Ishikawa (cell line): ENCODE measurements at regions not wholly inside any gene's neighbourhood (a gene's known extent, or its start where the extent isn't known, plus 50 kb on each side); places are given as distances from the start of the nearest gene placed in this dataset.

Source experiments
- CEBPB ChIP-seq: IDR thresholded peaks from 2 replicates; pipeline ENCODE4 v1.6.1; 2012
- CREB1 ChIP-seq: IDR thresholded peaks from 2 replicates; pipeline ENCODE4 v1.6.1; 2012; ENCODE audit warnings: low read depth
- EGR1 ChIP-seq: IDR thresholded peaks from 2 replicates; pipeline ENCODE4 v1.6.1; 2012
- EP300 ChIP-seq: IDR thresholded peaks from 2 replicates; pipeline ENCODE4 v1.6.1; 2012; ENCODE audit warnings: borderline replicate concordance
- FOXM1 ChIP-seq: IDR thresholded peaks from 2 replicates; pipeline ENCODE4 v1.6.1; 2012; ENCODE audit warnings: low read depth, borderline replicate concordance
- NFIC ChIP-seq: IDR thresholded peaks from 2 replicates; pipeline ENCODE4 v1.6.1; 2012
- RAD21 ChIP-seq: IDR thresholded peaks from 2 replicates; pipeline ENCODE4 v1.6.1; 2012; ENCODE audit warnings: low read depth
- TAF1 ChIP-seq: IDR thresholded peaks from 2 replicates; pipeline ENCODE4 v1.6.1; 2012; ENCODE audit warnings: low read depth, mild to moderate bottlenecking
- TCF12 ChIP-seq: IDR thresholded peaks from 2 replicates; pipeline ENCODE4 v1.6.1; 2012; ENCODE audit warnings: low read depth
- TEAD4 ChIP-seq: IDR thresholded peaks from 2 replicates; pipeline ENCODE4 v1.6.1; 2012
- YY1 ChIP-seq: IDR thresholded peaks from 2 replicates; pipeline ENCODE4 v1.6.1; 2012; ENCODE audit warnings: low read depth
- ZBTB7A ChIP-seq: IDR thresholded peaks from 2 replicates; pipeline ENCODE4 v1.6.1; 2012; ENCODE audit warnings: low read depth
- TF ChIP-seq, protein P1 (sequence below): IDR thresholded peaks from 2 replicates; pipeline ENCODE4 v1.6.1; 2012
- TF ChIP-seq, protein P2 (sequence below): IDR thresholded peaks from 2 replicates; pipeline ENCODE4 v1.6.1; 2012; ENCODE audit warnings: low read depth, mild to moderate bottlenecking
- TF ChIP-seq, protein P3 (sequence below): IDR thresholded peaks from 2 replicates; pipeline ENCODE4 v1.6.1; 2012

DNA sequence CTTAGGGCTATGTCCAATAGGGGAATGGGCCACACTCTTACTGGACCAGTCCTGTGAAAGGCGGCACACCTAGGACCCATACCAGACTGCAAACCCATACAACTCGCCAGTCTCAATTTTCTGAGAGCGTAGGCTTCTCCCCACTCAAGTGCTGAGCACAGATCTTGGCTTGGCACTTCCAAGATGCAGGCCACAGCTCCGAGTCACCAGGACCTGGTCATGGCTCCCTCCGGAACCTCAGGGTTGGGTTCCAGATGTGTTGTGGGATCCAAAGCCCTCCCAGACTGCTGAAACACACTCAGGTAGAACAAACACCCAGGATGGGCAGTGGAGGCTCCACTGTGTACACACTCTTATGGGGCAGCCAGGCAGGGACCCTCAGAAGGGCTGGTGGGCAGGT lies 103.3 kb downstream of the TMEM144 start:
- TF ChIP-seq RAD21 (no peak), NFIC (no peak), TCF12 (no peak), YY1 (no peak), TEAD4 (no peak), EGR1 (no peak), CREB1 (no peak), TAF1 (no peak), EP300 (no peak), CEBPB (no peak), FOXM1 (no peak), ZBTB7A (no peak)
- TF ChIP-seq, protein P1, sequence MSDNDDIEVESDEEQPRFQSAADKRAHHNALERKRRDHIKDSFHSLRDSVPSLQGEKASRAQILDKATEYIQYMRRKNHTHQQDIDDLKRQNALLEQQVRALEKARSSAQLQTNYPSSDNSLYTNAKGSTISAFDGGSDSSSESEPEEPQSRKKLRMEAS = no peak
- TF ChIP-seq, protein P2, sequence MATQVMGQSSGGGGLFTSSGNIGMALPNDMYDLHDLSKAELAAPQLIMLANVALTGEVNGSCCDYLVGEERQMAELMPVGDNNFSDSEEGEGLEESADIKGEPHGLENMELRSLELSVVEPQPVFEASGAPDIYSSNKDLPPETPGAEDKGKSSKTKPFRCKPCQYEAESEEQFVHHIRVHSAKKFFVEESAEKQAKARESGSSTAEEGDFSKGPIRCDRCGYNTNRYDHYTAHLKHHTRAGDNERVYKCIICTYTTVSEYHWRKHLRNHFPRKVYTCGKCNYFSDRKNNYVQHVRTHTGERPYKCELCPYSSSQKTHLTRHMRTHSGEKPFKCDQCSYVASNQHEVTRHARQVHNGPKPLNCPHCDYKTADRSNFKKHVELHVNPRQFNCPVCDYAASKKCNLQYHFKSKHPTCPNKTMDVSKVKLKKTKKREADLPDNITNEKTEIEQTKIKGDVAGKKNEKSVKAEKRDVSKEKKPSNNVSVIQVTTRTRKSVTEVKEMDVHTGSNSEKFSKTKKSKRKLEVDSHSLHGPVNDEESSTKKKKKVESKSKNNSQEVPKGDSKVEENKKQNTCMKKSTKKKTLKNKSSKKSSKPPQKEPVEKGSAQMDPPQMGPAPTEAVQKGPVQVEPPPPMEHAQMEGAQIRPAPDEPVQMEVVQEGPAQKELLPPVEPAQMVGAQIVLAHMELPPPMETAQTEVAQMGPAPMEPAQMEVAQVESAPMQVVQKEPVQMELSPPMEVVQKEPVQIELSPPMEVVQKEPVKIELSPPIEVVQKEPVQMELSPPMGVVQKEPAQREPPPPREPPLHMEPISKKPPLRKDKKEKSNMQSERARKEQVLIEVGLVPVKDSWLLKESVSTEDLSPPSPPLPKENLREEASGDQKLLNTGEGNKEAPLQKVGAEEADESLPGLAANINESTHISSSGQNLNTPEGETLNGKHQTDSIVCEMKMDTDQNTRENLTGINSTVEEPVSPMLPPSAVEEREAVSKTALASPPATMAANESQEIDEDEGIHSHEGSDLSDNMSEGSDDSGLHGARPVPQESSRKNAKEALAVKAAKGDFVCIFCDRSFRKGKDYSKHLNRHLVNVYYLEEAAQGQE = no peak
- TF ChIP-seq, protein P3, sequence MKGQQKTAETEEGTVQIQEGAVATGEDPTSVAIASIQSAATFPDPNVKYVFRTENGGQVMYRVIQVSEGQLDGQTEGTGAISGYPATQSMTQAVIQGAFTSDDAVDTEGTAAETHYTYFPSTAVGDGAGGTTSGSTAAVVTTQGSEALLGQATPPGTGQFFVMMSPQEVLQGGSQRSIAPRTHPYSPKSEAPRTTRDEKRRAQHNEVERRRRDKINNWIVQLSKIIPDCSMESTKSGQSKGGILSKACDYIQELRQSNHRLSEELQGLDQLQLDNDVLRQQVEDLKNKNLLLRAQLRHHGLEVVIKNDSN = no peak

DNA sequence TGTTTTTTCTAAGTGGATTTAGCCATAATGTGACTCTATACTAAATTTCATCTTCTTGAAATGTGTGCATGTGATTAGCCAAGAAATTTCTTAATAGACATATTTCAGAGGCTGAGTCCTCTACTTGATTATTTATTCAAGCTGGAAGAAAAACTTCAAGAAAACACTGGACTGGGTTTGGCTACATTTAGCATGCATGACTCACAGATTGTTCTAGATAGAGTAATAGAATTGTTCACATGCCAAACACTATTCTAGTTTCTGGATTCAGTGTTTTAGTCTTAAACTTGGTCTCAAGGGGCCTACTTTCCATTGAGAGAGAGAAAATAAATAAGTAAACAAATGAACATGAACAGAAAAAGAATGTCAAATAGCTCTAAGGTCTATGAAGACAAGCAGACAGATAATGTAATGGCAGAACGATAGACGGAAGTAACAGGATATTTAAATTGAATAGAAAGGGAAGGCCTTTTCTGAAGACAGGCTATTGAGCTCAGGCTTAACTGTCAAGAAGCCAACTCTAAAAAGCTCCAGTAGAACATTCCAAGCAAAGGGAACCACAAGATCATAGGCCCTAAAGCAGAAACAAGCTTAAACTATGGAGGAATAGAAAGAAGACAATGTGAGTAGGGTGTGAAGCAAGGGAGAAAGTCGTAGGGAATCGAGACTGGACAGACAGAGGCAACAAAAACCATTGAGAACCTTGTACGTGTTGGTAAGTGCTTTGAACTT lies 104.6 kb downstream of the TMEM144 start:
- no peak for TF ChIP-seq TCF12
- TF ChIP-seq RAD21 = no peak
- no peak for TF ChIP-seq ZBTB7A

DNA sequence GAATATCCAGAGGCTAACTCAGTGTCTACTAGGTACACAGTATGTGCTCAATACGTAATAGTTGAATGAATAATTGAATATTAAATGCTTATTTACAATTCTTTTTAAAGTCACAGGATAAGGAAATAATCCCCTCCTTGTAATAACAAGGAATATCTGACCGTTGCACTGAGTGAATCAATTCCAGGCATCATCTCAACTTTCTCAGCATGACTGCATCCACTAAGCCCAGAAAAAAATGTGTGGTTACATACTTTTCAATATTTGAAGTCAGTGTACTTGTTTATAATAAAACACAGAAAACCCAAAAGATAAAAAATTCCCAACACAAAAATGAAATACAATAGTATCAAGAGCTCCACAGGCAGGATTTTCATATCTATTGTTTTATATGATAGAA lies 105.4 kb downstream of the TMEM144 start:
- TF ChIP-seq TEAD4 (no peak), CEBPB (no peak), YY1 (no peak), CREB1 (no peak), TCF12 (no peak), RAD21 (no peak), FOXM1 (no peak)
- TF ChIP-seq, protein P3 = no peak

DNA sequence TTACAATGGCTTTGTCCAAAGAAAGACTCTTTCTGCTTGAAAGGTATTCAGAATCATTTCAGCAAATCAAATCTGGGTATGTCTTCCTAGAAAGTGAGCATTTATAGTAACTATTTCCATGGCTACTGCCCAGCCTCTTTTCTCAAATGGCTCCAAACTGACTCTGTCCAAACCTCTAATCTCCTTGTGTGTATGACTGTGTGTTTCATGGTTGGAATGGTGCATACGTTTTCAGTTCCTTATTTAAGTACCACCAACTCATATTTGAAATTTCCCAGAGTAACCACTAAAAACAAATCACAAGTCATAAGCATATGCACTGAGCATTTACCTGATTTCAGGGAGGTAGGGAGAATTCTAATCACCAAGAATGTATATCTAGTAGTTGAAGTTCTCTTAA lies 106.0 kb downstream of the TMEM144 start:
- TF ChIP-seq RAD21 = no peak
- no peak for TF ChIP-seq TCF12
- TF ChIP-seq FOXM1 = no peak
- no peak for TF ChIP-seq CREB1
- no peak for TF ChIP-seq CEBPB
- TF ChIP-seq NFIC = no peak
- no peak for TF ChIP-seq YY1
- no peak for TF ChIP-seq EGR1
- TF ChIP-seq ZBTB7A = no peak
- TF ChIP-seq, protein P1 = no peak
- no peak for TF ChIP-seq EP300
- TF ChIP-seq, protein P3 = no peak
- no peak for TF ChIP-seq TEAD4
- TF ChIP-seq, protein P2 = no peak
- no peak for TF ChIP-seq TAF1

DNA sequence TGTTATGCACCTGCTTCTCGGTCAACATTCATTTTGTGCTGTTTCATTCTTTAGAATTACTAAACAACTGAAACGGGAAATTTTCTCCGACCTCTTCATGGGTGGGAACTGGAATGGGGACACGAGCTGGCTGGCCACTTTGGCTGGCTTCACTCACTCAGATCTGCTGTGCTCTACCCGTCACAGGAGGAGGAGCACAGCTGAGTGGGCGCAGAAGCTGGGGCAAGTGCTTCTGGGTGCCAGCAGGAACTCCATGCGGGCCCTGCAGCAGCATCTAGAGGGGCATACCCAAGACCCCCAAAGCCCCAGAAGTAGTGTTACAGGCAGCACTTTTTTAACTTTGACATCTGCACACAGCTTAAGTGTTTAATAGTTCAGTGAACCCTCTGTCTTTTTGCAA lies 109.6 kb downstream of the TMEM144 start:
- TF ChIP-seq, protein P2 = no peak
- TF ChIP-seq, protein P1 = no peak
